ENCODE measurements at regions not wholly inside any gene's neighbourhood (a gene's known extent, or its start where the extent isn't known, plus 50 kb on each side); places are given as distances from the start of the nearest gene placed in this dataset.

DNA sequence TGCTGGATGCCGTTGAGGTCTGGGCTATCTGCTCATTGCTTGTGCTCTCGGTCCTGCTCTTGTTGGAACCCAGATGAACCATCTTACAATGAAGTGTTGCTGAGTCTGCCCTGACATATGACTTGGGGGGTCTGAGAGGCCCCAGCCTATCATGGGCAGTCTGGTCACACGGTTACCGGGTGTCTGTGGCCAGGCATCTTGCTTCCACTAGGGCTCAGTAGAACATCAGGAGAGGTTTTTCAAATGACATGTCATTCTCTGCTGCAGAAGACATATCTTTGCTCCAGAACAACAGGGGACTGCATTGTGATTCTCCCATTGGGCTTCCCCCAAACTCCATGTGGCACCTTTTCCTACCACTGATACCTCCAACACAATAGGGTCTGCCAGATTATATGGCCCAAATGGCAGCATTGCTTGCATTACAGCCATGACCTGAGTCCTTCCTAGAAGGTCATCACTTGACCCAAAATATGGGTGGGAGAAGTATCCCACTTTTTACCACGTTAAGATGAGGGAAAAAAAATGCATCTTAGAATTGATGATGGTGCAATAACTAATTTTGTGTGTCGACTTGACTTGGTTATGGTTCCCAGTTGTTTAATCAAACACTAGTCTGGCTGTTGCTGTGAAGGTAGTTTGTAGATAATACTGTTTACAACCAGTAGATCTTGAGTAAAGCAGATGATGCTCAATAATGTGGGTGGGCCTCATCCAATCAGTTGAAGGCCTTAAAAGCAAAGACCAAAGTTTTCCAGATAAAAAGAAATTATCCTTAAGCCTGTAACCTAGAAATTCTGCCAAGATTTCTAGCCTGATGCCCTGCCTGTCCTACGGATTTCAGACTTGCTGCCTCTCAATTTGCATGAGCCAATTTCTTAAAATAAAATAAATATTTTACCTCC, 241.0 kb downstream of the QKI start:
- TF ChIP-seq CTCF (IDR thresholded peaks at IDR 0.05 in 2 of 3, conservative IDR thresholded peaks at IDR 0.05 in 1 of 3; ENCODE audit: insufficient read depth in 2 of 3, low read depth in 1 of 3, low read length in 3 of 3): peak; percentile 22 to 45 (median 38); a peak in 4 of 6 replicates
- TF ChIP-seq SIN3A (IDR thresholded peaks at IDR 0.05; ENCODE audit: borderline replicate concordance in 2 of 2, control insufficient read depth in 1 of 2, low read depth in 2 of 2, low read length in 2 of 2): no peak
- TF ChIP-seq ZNF740 (CRISPR knock-in tag; IDR thresholded peaks at IDR 0.05): no peak
- no peak for TF ChIP-seq ZNF740 (tag; IDR thresholded peaks at IDR 0.05)
- no peak for TF ChIP-seq ZNF764 (CRISPR knock-in tag; IDR thresholded peaks at IDR 0.05; ENCODE audit: low read depth)
- TF ChIP-seq MAFF (IDR thresholded peaks at IDR 0.05; ENCODE audit: low read length): no peak
- no peak for TF ChIP-seq MAZ (CRISPR knock-in tag; conservative IDR thresholded peaks at IDR 0.05 in 1 of 2, IDR thresholded peaks at IDR 0.05 in 1 of 2)
- no peak for TF ChIP-seq BRCA1 (IDR thresholded peaks at IDR 0.05)
- TF ChIP-seq BRCA1 (CRISPR knock-in tag; IDR thresholded peaks at IDR 0.05): no peak
- TF ChIP-seq NFIC (IDR thresholded peaks at IDR 0.05): no peak
- TF ChIP-seq HDAC1 (IDR thresholded peaks at IDR 0.05): no peak
- TF ChIP-seq SMARCA5 (IDR thresholded peaks at IDR 0.05): no peak
- no peak for TF ChIP-seq TAF1 (IDR thresholded peaks at IDR 0.05; ENCODE audit: control insufficient read depth, extremely low read depth, insufficient read depth, low read length, severe bottlenecking)
- TF ChIP-seq, protein P1, sequence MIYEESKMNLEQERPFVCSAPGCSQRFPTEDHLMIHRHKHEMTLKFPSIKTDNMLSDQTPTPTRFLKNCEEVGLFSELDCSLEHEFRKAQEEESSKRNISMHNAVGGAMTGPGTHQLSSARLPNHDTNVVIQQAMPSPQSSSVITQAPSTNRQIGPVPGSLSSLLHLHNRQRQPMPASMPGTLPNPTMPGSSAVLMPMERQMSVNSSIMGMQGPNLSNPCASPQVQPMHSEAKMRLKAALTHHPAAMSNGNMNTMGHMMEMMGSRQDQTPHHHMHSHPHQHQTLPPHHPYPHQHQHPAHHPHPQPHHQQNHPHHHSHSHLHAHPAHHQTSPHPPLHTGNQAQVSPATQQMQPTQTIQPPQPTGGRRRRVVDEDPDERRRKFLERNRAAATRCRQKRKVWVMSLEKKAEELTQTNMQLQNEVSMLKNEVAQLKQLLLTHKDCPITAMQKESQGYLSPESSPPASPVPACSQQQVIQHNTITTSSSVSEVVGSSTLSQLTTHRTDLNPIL (CRISPR knock-in tag; IDR thresholded peaks at IDR 0.05): no peak
- TF ChIP-seq CREB1 (IDR thresholded peaks at IDR 0.05): no peak
- no peak for TF ChIP-seq CREB1 (CRISPR knock-in tag; IDR thresholded peaks at IDR 0.05)

Data from K562 (cell line).